Fibroblast of lung (primary cell): ENCODE measurements at regions not wholly inside any gene's neighbourhood (a gene's known extent, or its start where the extent isn't known, plus 50 kb on each side); places are given as distances from the start of the nearest gene placed in this dataset.

Experiments used
- DNase-seq, 2 donors: peaks; one replicate each; pipeline versions ENCODE4 v3.0.0 to v3.0.0-alpha.2; 2010; ENCODE audit warnings: low read depth in 2 of 2
- H2AFZ ChIP-seq: 2 replicates; pipeline ENCODE4 v1.5.1; 2012; ENCODE audit warnings: low read length, control low read depth, inconsistent platforms
- H3K27ac ChIP-seq: 2 replicates; pipeline ENCODE4 v1.5.1; 2011; ENCODE audit warnings: low read length, control low read depth; ENCODE audit not compliant: insufficient read depth
- H3K27me3 ChIP-seq: 2 replicates; pipeline ENCODE4 v1.5.1; 2011; ENCODE audit warnings: mild to moderate bottlenecking, low read length; ENCODE audit not compliant: control insufficient read depth, insufficient read depth
- H3K36me3 ChIP-seq: 2 replicates; pipeline ENCODE4 v1.5.1; 2011; ENCODE audit warnings: low read length; ENCODE audit not compliant: control insufficient read depth, insufficient read depth
- H3K4me1 ChIP-seq: 2 replicates; pipeline ENCODE4 v1.5.1; 2011; ENCODE audit warnings: low read length; ENCODE audit not compliant: control insufficient read depth, insufficient read depth; ENCODE audit errors: extremely low read depth
- H3K4me2 ChIP-seq: 2 replicates; pipeline ENCODE4 v1.5.1; 2011; ENCODE audit warnings: low read length, control low read depth; ENCODE audit not compliant: insufficient read depth; ENCODE audit errors: extremely low read depth
- H3K4me3 ChIP-seq, 4 experiments: fragments of 200-600 bp in 1 of 4; sonication (generic) in 1 of 4; replicated peaks in 1 of 4; 2 replicates each; pipeline ENCODE4 v1.5.1; 2011 to 2016; ENCODE audit warnings: low read length in 4 of 4, low read depth in 3 of 4, mild to moderate bottlenecking in 3 of 4, control low read depth in 2 of 4, inconsistent platforms in 1 of 4, mixed read lengths in 1 of 4; ENCODE audit not compliant: insufficient read depth in 1 of 4; ENCODE audit errors: control extremely low read depth in 1 of 4
- H3K79me2 ChIP-seq: 2 replicates; pipeline ENCODE4 v1.5.1; 2012; ENCODE audit warnings: mild to moderate bottlenecking, low read length, inconsistent platforms; ENCODE audit not compliant: control insufficient read depth, insufficient read depth
- H3K9ac ChIP-seq: 2 replicates; pipeline ENCODE4 v1.5.1; 2011; ENCODE audit warnings: mild to moderate bottlenecking, low read length, control low read depth; ENCODE audit not compliant: insufficient read depth
- H3K9me3 ChIP-seq: 2 replicates; pipeline ENCODE4 v1.5.1; 2012; ENCODE audit warnings: low read depth, low read length; ENCODE audit not compliant: control insufficient read depth, insufficient read depth
- H4K20me1 ChIP-seq: 2 replicates; pipeline ENCODE4 v1.5.1; 2011; ENCODE audit warnings: low read length; ENCODE audit not compliant: control insufficient read depth, insufficient read depth; ENCODE audit errors: extremely low read depth
- CTCF ChIP-seq, 2 donors: IDR thresholded peaks in 1 of 2; conservative IDR thresholded peaks in 1 of 2; 1 replicate in 1 of 2; 2 replicates in 1 of 2; pipeline ENCODE4 v1.5.1; 2011 to 2012; ENCODE audit warnings: low read length in 2 of 2, control low read depth in 1 of 2, inconsistent platforms in 1 of 2, low read depth in 1 of 2, mild to moderate bottlenecking in 1 of 2
- EZH2 ChIP-seq: IDR thresholded peaks from 2 replicates; pipeline ENCODE4 v1.5.1; 2012; ENCODE audit warnings: low read length, control low read depth, mild to moderate bottlenecking; ENCODE audit errors: missing control alignments

- no peaks in the 10 kb centered on the region for H4K20me1 ChIP-seq
- no peak overlapping the region for H3K27ac ChIP-seq
- H3K4me3 ChIP-seq: no peak overlapping the region
- H3K36me3 ChIP-seq: no peaks in the 10 kb centered on the region
- H3K9me3 ChIP-seq: no peaks in the 10 kb centered on the region
- H2AFZ ChIP-seq: no peak overlapping the region
- H3K27me3 ChIP-seq: no peaks in the 10 kb centered on the region
- no peak for DNase-seq
- H3K79me2 ChIP-seq: no peaks in the 10 kb centered on the region
- no peak overlapping the region for H3K4me2 ChIP-seq
- TF ChIP-seq CTCF (conservative IDR thresholded peaks at IDR 0.05 in 1 of 2, IDR thresholded peaks at IDR 0.05 in 1 of 2; ENCODE audit: low read depth in 1 of 2, low read length in 2 of 2) (no peak), EZH2 (no peak)
- peaks cover 3% of the 10 kb centered on the region for H3K4me1 ChIP-seq
- no peak overlapping the region for H3K9ac ChIP-seq
Observed at GRCh38 chr17:12548558-12548957, 117.1 kb upstream of the MYOCD start.

GRCh38 chr17:12549499-12550041 is 116.1 kb upstream of the MYOCD start:
- Histone ChIP-seq H3K9me3 (no peaks in the 10 kb centered on the region), H3K27ac (no peak overlapping the region), H3K4me3 (peak overlapping the region in 2 of 4 experiments; percentile 2 to 8), H3K36me3 (no peaks in the 10 kb centered on the region), H3K9ac (no peak overlapping the region), H3K4me2 (peak overlapping the region; percentile 7), H3K4me1 (peaks cover 3% of the 10 kb centered on the region), H3K27me3 (no peaks in the 10 kb centered on the region), H3K79me2 (no peaks in the 10 kb centered on the region), H2AFZ (peak overlapping the region; percentile 28), H4K20me1 (no peaks in the 10 kb centered on the region)
- peak in 1 of 2 donors; percentile 30 for DNase-seq
- TF ChIP-seq EZH2: no peak
- TF ChIP-seq CTCF (conservative IDR thresholded peaks at IDR 0.05 in 1 of 2, IDR thresholded peaks at IDR 0.05 in 1 of 2; ENCODE audit: low read depth in 1 of 2, low read length in 2 of 2): no peak

DNA sequence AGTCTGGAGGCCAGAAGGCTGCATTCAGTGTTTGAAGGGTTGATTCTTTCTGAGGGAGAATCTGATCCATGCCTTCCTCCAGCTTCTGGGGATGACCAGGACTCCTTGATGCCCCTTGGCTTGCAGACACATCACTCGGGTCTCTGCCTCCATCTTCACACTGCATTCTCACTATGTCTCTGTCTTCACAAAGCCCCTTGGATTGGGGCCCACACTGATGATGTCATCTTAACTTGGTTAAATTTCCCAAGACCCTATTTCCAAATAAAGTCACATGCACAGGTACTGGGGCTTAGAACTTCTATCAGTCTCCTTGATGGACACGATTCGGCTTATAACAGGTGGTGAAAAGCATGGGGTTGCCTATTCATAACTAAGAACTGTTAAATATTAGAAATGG is 112.1 kb upstream of the MYOCD start:
- Histone ChIP-seq H3K27me3 (no peaks in the 10 kb centered on the region), H3K4me2 (no peak overlapping the region), H3K4me3 (no peak overlapping the region), H3K4me1 (peaks cover 3% of the 10 kb centered on the region), H4K20me1 (no peaks in the 10 kb centered on the region), H2AFZ (no peak overlapping the region), H3K27ac (no peak overlapping the region), H3K36me3 (no peaks in the 10 kb centered on the region), H3K9me3 (no peaks in the 10 kb centered on the region), H3K9ac (no peak overlapping the region), H3K79me2 (no peaks in the 10 kb centered on the region)
- no peak for TF ChIP-seq CTCF (conservative IDR thresholded peaks at IDR 0.05 in 1 of 2, IDR thresholded peaks at IDR 0.05 in 1 of 2; ENCODE audit: low read depth in 1 of 2, low read length in 2 of 2)
- TF ChIP-seq EZH2: no peak
- DNase-seq: no peak
